PC-9 (cell line): ENCODE measurements at regions not wholly inside any gene's neighbourhood (a gene's known extent, or its start where the extent isn't known, plus 50 kb on each side); places are given as distances from the start of the nearest gene placed in this dataset.

Experiments used
- BruUV-seq: library from RNA; stranded (reverse); fragments of 400-500 nt; replicated peaks from 2 replicates; lab custom pipeline; 2021; lab: Mats Ljungman, UMichigan
- CTCF ChIA-PET: fragments of 300-600 bp; sonication (Branson Sonifier 250); formaldehyde crosslinking; loops from one replicate; lab custom pipeline; 2022; ENCODE audit warnings: antibody characterized with exemption; lab: Charles Lee
- POLR2A ChIA-PET: fragments of 300-600 bp; sonication (Branson Sonifier 250); formaldehyde crosslinking; loops from one replicate; lab custom pipeline; 2022; ENCODE audit warnings: antibody characterized with exemption; ENCODE audit not compliant: unreplicated experiment; lab: Charles Lee
- DNase-seq, 2 experiments: peaks; one replicate each; pipeline versions ENCODE4 v3.0.0 to v3.0.0-alpha.2; 2015 to 2022; ENCODE audit warnings: mixed read lengths in 1 of 2
- H2AFZ ChIP-seq: fragments of 200-600 bp; sonication (generic); 2 replicates; pipeline ENCODE4 v1.8.1; 2017; ENCODE audit warnings: antibody characterized with exemption
- H3F3A ChIP-seq: fragments of 200-600 bp; sonication (generic); 2 replicates; pipeline ENCODE4 v1.8.1; 2017; ENCODE audit warnings: antibody characterized with exemption, mild to moderate bottlenecking, low read depth; ENCODE audit not compliant: insufficient read depth
- H3K27ac ChIP-seq: fragments of 200-600 bp; sonication (generic); 2 replicates; pipeline ENCODE4 v1.6.1; 2016; ENCODE audit warnings: mixed run types
- H3K27me3 ChIP-seq: fragments of 200-600 bp; sonication (generic); 2 replicates; pipeline ENCODE4 v1.6.1; 2016; ENCODE audit warnings: low read depth, mixed run types; ENCODE audit not compliant: insufficient read depth
- H3K36me3 ChIP-seq: fragments of 200-600 bp; sonication (generic); 2 replicates; pipeline ENCODE4 v1.6.1; 2016; ENCODE audit warnings: low read depth, mixed run types
- H3K4me1 ChIP-seq: fragments of 200-600 bp; sonication (generic); replicated peaks from 2 replicates; pipeline ENCODE4 v1.6.1; 2016; ENCODE audit warnings: mixed run types; ENCODE audit not compliant: insufficient read depth
- H3K4me2 ChIP-seq: fragments of 200-600 bp; sonication (generic); 2 replicates; pipeline ENCODE4 v1.6.1; 2017; ENCODE audit warnings: mixed run types
- H3K4me3 ChIP-seq: fragments of 200-600 bp; sonication (generic); 2 replicates; pipeline ENCODE4 v1.6.1; 2016; ENCODE audit warnings: mixed run types
- H3K79me2 ChIP-seq: fragments of 200-600 bp; sonication (generic); 2 replicates; pipeline ENCODE4 v1.6.1; 2017; ENCODE audit warnings: low read depth, mixed run types
- H3K9me2 ChIP-seq: fragments of 200-600 bp; sonication (generic); 2 replicates; pipeline ENCODE4 v1.8.1; 2017; ENCODE audit warnings: mild to moderate bottlenecking; ENCODE audit not compliant: insufficient read depth
- H3K9me3 ChIP-seq: fragments of 200-600 bp; sonication (generic); 2 replicates; pipeline ENCODE4 v1.8.1; 2016; ENCODE audit warnings: low read depth; ENCODE audit not compliant: insufficient read depth
- H4K20me1 ChIP-seq: fragments of 200-600 bp; sonication (generic); 2 replicates; pipeline ENCODE4 v1.8.1; 2017; ENCODE audit not compliant: insufficient read depth
- EZH2 ChIP-seq: fragments of 200-600 bp; sonication (generic); IDR thresholded peaks from 2 replicates; pipeline ENCODE4 v1.8.0; 2017; ENCODE audit warnings: antibody characterized with exemption, low read depth
- intact Hi-C: fragments of 100-400 bp; cut with micrococcal nuclease; formaldehyde crosslinking; loops from one replicate; pipeline ENCODE4 v1.10.0; 2022; ENCODE audit not compliant: unreplicated experiment
- TF ChIP-seq, protein P1 (sequence below): fragments of 200-600 bp; sonication (generic); conservative IDR thresholded peaks from 2 replicates; pipeline ENCODE4 v1.6.1; 2017; ENCODE audit warnings: mixed run types, antibody characterized with exemption, mild to moderate bottlenecking, moderate library complexity

DNA sequence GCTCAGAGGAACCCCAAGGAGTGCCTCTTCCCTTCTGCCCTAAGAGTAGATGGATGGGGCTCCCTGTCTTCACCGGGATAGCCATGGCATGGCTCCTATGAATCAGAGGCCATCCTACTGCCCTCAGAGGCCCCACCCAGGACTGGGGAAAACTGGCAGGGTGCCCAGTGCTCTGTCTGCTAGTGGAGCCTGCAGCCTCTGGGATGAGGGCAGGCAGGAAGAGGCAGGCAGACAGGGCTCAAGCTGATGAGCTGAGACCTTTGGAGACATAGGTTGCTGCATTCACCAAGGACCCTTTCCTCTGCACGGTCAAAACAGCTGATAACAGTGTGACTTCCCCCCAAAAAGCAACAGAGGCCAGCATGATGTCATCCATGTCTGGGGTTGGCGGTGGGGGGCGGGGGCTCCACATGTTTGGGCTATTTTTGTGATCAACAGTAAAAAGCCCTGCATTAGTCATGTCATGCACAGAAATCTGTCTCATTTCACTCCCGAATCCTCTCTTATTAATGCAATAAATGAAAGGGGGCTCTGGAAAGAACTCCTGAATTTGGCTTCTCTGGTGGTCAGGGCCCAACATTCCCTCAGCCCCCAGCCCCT, 207.6 kb upstream of the MAMLD1 start:
- H3K27me3 ChIP-seq = no peaks in the 10 kb centered on the region
- H3K9me2 ChIP-seq = no peaks in the 10 kb centered on the region
- H3K4me2 ChIP-seq = no peak overlapping the region
- BruUV-seq = no TSS peak
- H3K9me3 ChIP-seq = no peaks in the 10 kb centered on the region
- H3K36me3 ChIP-seq = no peaks in the 10 kb centered on the region
- H2AFZ ChIP-seq = no peak overlapping the region
- H3K79me2 ChIP-seq = no peaks in the 10 kb centered on the region
- ChIA-PET POLR2A (no interaction called here), CTCF (interaction anchor here (0.6 kb wide), 1 partner anchor 180 kb away, joined by 7 read pairs; no protein-coding TSS in a partner anchor)
- DNase-seq = peak; percentile 43 to 66
- H3K27ac ChIP-seq = no peak overlapping the region
- no peaks in the 10 kb centered on the region for H3F3A ChIP-seq
- intact Hi-C loops = no loop called here
- no peaks in the 10 kb centered on the region for H3K4me1 ChIP-seq
- no peaks in the 10 kb centered on the region for H4K20me1 ChIP-seq
- H3K4me3 ChIP-seq = no peak overlapping the region
- TF ChIP-seq EZH2 = no peak
- TF ChIP-seq, protein P1, sequence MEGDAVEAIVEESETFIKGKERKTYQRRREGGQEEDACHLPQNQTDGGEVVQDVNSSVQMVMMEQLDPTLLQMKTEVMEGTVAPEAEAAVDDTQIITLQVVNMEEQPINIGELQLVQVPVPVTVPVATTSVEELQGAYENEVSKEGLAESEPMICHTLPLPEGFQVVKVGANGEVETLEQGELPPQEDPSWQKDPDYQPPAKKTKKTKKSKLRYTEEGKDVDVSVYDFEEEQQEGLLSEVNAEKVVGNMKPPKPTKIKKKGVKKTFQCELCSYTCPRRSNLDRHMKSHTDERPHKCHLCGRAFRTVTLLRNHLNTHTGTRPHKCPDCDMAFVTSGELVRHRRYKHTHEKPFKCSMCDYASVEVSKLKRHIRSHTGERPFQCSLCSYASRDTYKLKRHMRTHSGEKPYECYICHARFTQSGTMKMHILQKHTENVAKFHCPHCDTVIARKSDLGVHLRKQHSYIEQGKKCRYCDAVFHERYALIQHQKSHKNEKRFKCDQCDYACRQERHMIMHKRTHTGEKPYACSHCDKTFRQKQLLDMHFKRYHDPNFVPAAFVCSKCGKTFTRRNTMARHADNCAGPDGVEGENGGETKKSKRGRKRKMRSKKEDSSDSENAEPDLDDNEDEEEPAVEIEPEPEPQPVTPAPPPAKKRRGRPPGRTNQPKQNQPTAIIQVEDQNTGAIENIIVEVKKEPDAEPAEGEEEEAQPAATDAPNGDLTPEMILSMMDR = no peak

GRCh38 chrX:150156615-150157014, 206.5 kb upstream of the MAMLD1 start:
- H3F3A ChIP-seq = no peaks in the 10 kb centered on the region
- H3K27me3 ChIP-seq = no peaks in the 10 kb centered on the region
- H3K4me2 ChIP-seq = no peak overlapping the region
- H4K20me1 ChIP-seq = no peaks in the 10 kb centered on the region
- no peak overlapping the region for H2AFZ ChIP-seq
- no peaks in the 10 kb centered on the region for H3K9me3 ChIP-seq
- TF ChIP-seq, protein P1 = no peak
- no peak for TF ChIP-seq EZH2
- H3K27ac ChIP-seq = no peak overlapping the region
- CTCF ChIA-PET = no interaction called here
- H3K9me2 ChIP-seq = no peaks in the 10 kb centered on the region
- POLR2A ChIA-PET = no interaction called here
- H3K79me2 ChIP-seq = no peaks in the 10 kb centered on the region
- H3K4me3 ChIP-seq = no peak overlapping the region
- BruUV-seq = no TSS peak
- no peaks in the 10 kb centered on the region for H3K36me3 ChIP-seq
- intact Hi-C loops = no loop called here
- no peak for DNase-seq
- no peaks in the 10 kb centered on the region for H3K4me1 ChIP-seq

- Histone ChIP-seq H3F3A (no peaks in the 10 kb centered on the region), H2AFZ (no peak overlapping the region), H3K4me1 (peaks cover 1% of the 10 kb centered on the region), H3K79me2 (no peaks in the 10 kb centered on the region), H3K36me3 (no peaks in the 10 kb centered on the region), H3K9me2 (no peaks in the 10 kb centered on the region), H3K27me3 (no peaks in the 10 kb centered on the region), H4K20me1 (no peaks in the 10 kb centered on the region), H3K4me3 (no peak overlapping the region), H3K9me3 (no peaks in the 10 kb centered on the region), H3K27ac (no peak overlapping the region), H3K4me2 (no peak overlapping the region)
- POLR2A ChIA-PET = no interaction called here
- no peak for DNase-seq
- TF ChIP-seq EZH2 = no peak
- TF ChIP-seq, protein P1 = no peak
- intact Hi-C loops = no loop called here
- CTCF ChIA-PET = no interaction called here
- BruUV-seq = no TSS peak
Measured at GRCh38 chrX:150157291-150157690, 205.8 kb upstream of the MAMLD1 start.
